ENCODE measurements at regions not wholly inside any gene's neighbourhood (a gene's known extent, or its start where the extent isn't known, plus 50 kb on each side); places are given as distances from the start of the nearest gene placed in this dataset.

GRCh38 chr5:164958688-164959087 lies 1453.3 kb downstream of the MAT2B start:
- H3K4me3 ChIP-seq = no peak overlapping the region
- TF ChIP-seq EP300 (IDR thresholded peaks at IDR 0.05; ENCODE audit: low read depth) (no peak), POLR2AphosphoS5 (IDR thresholded peaks at IDR 0.05) (no peak), POLR2A (IDR thresholded peaks at IDR 0.05) (no peak), CTCF (IDR thresholded peaks at IDR 0.05) (no peak)
- H3K36me3 ChIP-seq = no peaks in the 10 kb centered on the region
- H3K27ac ChIP-seq = no peak overlapping the region
- H3K27me3 ChIP-seq = no peaks in the 10 kb centered on the region
- H3K9me3 ChIP-seq = no peaks in the 10 kb centered on the region
- in situ Hi-C loops (cut with MboI; ENCODE audit: low pct_ligation_motif_present in 1 of 4, low pct_unique_long_range_greater_than_20kb in 1 of 4, low sequenced_read_pairs in 3 of 4) = no loop called here
- intact Hi-C loops (cut with DNase I; ENCODE audit: low total_unique reads) = no loop called here
- 80 to 84% methylated on average over 5 of the region's 5 CpGs for WGBS, 2 donors (ENCODE audit: low coverage in 1 of 2)
- H3K4me1 ChIP-seq = no peaks in the 10 kb centered on the region
- DNase-seq = no peak

DNA sequence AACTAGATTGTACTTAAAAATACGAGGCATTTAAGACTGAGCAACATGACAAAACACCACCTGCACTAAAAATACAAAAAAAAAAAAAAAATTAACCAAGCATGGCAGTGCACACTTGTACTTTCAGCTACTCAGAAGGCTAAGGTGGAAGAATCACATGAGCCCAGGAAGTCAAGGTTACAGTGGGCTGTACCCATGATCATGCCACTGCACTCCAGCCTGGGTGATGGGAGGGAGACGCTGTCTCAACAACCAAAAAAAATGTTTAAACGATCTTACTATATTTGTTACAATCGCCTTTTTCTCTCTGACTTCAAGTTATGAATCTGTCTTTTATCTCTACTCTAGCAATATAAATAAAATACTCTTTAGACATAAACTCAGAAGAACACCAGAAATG lies 1454.3 kb downstream of the MAT2B start:
- WGBS, 2 donors (ENCODE audit: low coverage in 1 of 2) = 58 to 63% methylated on average over 4 of the region's 4 CpGs
- no peaks in the 10 kb centered on the region for H3K9me3 ChIP-seq
- no peaks in the 10 kb centered on the region for H3K36me3 ChIP-seq
- no peak overlapping the region for H3K27ac ChIP-seq
- no peak for DNase-seq
- H3K4me1 ChIP-seq = no peaks in the 10 kb centered on the region
- in situ Hi-C loops (cut with MboI; ENCODE audit: low pct_ligation_motif_present in 1 of 4, low pct_unique_long_range_greater_than_20kb in 1 of 4, low sequenced_read_pairs in 3 of 4) = no loop called here
- intact Hi-C loops (cut with DNase I; ENCODE audit: low total_unique reads) = no loop called here
- TF ChIP-seq EP300 (IDR thresholded peaks at IDR 0.05; ENCODE audit: low read depth) = no peak
- no peak overlapping the region for H3K4me3 ChIP-seq
- H3K27me3 ChIP-seq = no peaks in the 10 kb centered on the region

GRCh38 chr5:164962329-164962961 lies 1457.0 kb downstream of the MAT2B start:
- in situ Hi-C loops (cut with MboI; ENCODE audit: low pct_ligation_motif_present in 1 of 4, low pct_unique_long_range_greater_than_20kb in 1 of 4, low sequenced_read_pairs in 3 of 4) (no loop called here), intact Hi-C loops (cut with DNase I; ENCODE audit: low total_unique reads) (no loop called here)
- 83 to 88% methylated on average over 2 of the region's 2 CpGs for WGBS, 2 donors (ENCODE audit: low coverage in 1 of 2)
- Histone ChIP-seq H3K27ac (no peak overlapping the region), H3K4me1 (no peaks in the 10 kb centered on the region), H3K4me3 (no peak overlapping the region), H3K36me3 (no peaks in the 10 kb centered on the region), H3K9me3 (no peaks in the 10 kb centered on the region), H3K27me3 (no peaks in the 10 kb centered on the region)
- DNase-seq = no peak
- TF ChIP-seq EP300 (IDR thresholded peaks at IDR 0.05; ENCODE audit: low read depth) = no peak
- TF ChIP-seq CTCF (IDR thresholded peaks at IDR 0.05) = no peak
- TF ChIP-seq POLR2AphosphoS5 (IDR thresholded peaks at IDR 0.05) = peak in 1 of 3 donors; percentile 10

DNA sequence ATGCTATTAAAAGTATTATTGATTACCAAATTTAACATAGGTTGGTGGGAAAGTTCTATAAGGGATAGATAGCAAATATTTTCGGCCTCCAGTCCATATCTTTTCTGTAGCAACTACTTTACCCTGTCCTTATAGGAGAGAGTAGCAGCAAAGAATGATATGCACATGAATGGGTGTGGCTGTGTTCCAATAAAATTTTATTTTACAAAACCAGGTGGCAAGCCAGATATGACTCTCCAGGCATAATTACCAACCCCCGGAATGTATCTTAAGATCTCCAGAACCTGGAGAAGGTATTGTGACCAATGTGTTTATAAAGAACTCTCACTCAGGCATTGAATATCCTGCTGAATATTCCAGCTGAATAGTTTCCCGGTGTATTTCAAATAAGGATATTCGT lies 1461.2 kb downstream of the MAT2B start:
- H3K27me3 ChIP-seq = no peaks in the 10 kb centered on the region
- H3K27ac ChIP-seq = no peak overlapping the region
- H3K4me3 ChIP-seq = no peak overlapping the region
- 68 to 72% methylated on average over 4 of the region's 4 CpGs for WGBS, 2 donors (ENCODE audit: low coverage in 1 of 2)
- no peaks in the 10 kb centered on the region for H3K36me3 ChIP-seq
- no peak for DNase-seq
- TF ChIP-seq EP300 (IDR thresholded peaks at IDR 0.05; ENCODE audit: low read depth) = no peak
- TF ChIP-seq POLR2A (IDR thresholded peaks at IDR 0.05) = no peak
- TF ChIP-seq POLR2AphosphoS5 (IDR thresholded peaks at IDR 0.05) = no peak
- no peak for TF ChIP-seq CTCF (IDR thresholded peaks at IDR 0.05)
- intact Hi-C loops (cut with DNase I; ENCODE audit: low total_unique reads) = no loop called here
- in situ Hi-C loops (cut with MboI; ENCODE audit: low pct_ligation_motif_present in 1 of 4, low pct_unique_long_range_greater_than_20kb in 1 of 4, low sequenced_read_pairs in 3 of 4) = no loop called here
- no peaks in the 10 kb centered on the region for H3K9me3 ChIP-seq
- no peaks in the 10 kb centered on the region for H3K4me1 ChIP-seq

- intact Hi-C loops (cut with DNase I; ENCODE audit: low total_unique reads) (no loop called here), in situ Hi-C loops (cut with MboI; ENCODE audit: low pct_ligation_motif_present in 1 of 4, low pct_unique_long_range_greater_than_20kb in 1 of 4, low sequenced_read_pairs in 3 of 4) (no loop called here)
- WGBS, 2 donors (ENCODE audit: low coverage in 1 of 2) = 76 to 78% methylated on average over 1 of the region's 1 CpG
Observed at GRCh38 chr5:164967354-164967753, 1461.9 kb downstream of the MAT2B start.

More at GRCh38 chr5:164967354-164967753, 1461.9 kb downstream of the MAT2B start:
- H3K27me3 ChIP-seq = no peaks in the 10 kb centered on the region
- no peak overlapping the region for H3K27ac ChIP-seq
- H3K36me3 ChIP-seq = no peaks in the 10 kb centered on the region
- H3K4me3 ChIP-seq = no peak overlapping the region
- no peaks in the 10 kb centered on the region for H3K9me3 ChIP-seq
- TF ChIP-seq EP300 (IDR thresholded peaks at IDR 0.05; ENCODE audit: low read depth) = no peak
- TF ChIP-seq CTCF (IDR thresholded peaks at IDR 0.05) = no peak
- no peak for TF ChIP-seq POLR2AphosphoS5 (IDR thresholded peaks at IDR 0.05)
- TF ChIP-seq POLR2A (IDR thresholded peaks at IDR 0.05) = no peak
- no peaks in the 10 kb centered on the region for H3K4me1 ChIP-seq
- DNase-seq = no peak

All from transverse colon (tissue), 4 donors.